B cell (primary cell): ENCODE measurements at regions not wholly inside any gene's neighbourhood (a gene's known extent, or its start where the extent isn't known, plus 50 kb on each side); places are given as distances from the start of the nearest gene placed in this dataset.

Experiments used
- ATAC-seq: fragments of 200-7000 bp; cut with Tn5 transposase; one replicate; pipeline ENCODE4 v1.10.0; 2021; ENCODE audit warnings: low read depth, mild to moderate bottlenecking, moderate number of reproducible peaks, moderate library complexity
- CTCF ChIA-PET: fragments of 350-600 bp; sonication (Branson Sonifier 250); formaldehyde crosslinking; loops from one replicate; lab custom pipeline; 2021; ENCODE audit warnings: antibody characterized with exemption, inconsistent platforms; lab: Charles Lee
- POLR2A ChIA-PET: fragments of 350-600 bp; sonication (Branson Sonifier 250); formaldehyde crosslinking; loops from one replicate; lab custom pipeline; 2021; ENCODE audit warnings: antibody characterized with exemption; lab: Charles Lee
- DNase-seq: peaks from one replicate; pipeline ENCODE4 v3.0.0; 2013
- H2AFZ ChIP-seq: 2 replicates; pipeline ENCODE4 v1.6.1; 2012; ENCODE audit warnings: mild to moderate bottlenecking, low read depth, low read length; ENCODE audit not compliant: insufficient read depth, poor library complexity, severe bottlenecking
- H3K27ac ChIP-seq, 2 donors: 1 replicate in 1 of 2; 2 replicates in 1 of 2; pipeline ENCODE4 v1.5.1; 2012 to 2013; ENCODE audit warnings: low read length in 2 of 2, mild to moderate bottlenecking in 2 of 2, moderate library complexity in 1 of 2
- H3K27me3 ChIP-seq, 4 experiments: fragments of 200-600 bp in 1 of 4; sonication (generic) in 1 of 4; replicated peaks in 1 of 4; 1 replicate in 2 of 4; 2 replicates in 2 of 4; pipeline versions ENCODE4 v1.6.1 to v1.7.0; 2013 to 2016; ENCODE audit warnings: low read length in 3 of 4, mild to moderate bottlenecking in 2 of 4, mixed read lengths in 1 of 4, moderate library complexity in 1 of 4; ENCODE audit not compliant: insufficient read depth in 4 of 4, control insufficient read depth in 3 of 4; ENCODE audit errors: control extremely low read depth in 1 of 4
- H3K36me3 ChIP-seq, 2 experiments: replicated peaks in 1 of 2; 1 replicate in 1 of 2; 2 replicates in 1 of 2; pipeline versions ENCODE4 v1.6.1 to v1.7.1; 2013; ENCODE audit warnings: low read length in 1 of 2; ENCODE audit not compliant: insufficient read depth in 2 of 2, control insufficient read depth in 1 of 2; ENCODE audit errors: control extremely low read depth in 1 of 2, extremely low read depth in 1 of 2
- H3K4me1 ChIP-seq, 2 donors: fragments of 200-600 bp in 1 of 2; sonication (generic) in 1 of 2; 1 replicate in 1 of 2; 2 replicates in 1 of 2; pipeline versions ENCODE4 v1.5.1 to v1.6.1; 2013 to 2017; ENCODE audit warnings: low read length in 2 of 2; ENCODE audit not compliant: control insufficient read depth in 2 of 2, insufficient read depth in 2 of 2
- H3K4me2 ChIP-seq: replicated peaks from 2 replicates; pipeline ENCODE3; 2012; ENCODE audit warnings: mild to moderate bottlenecking, low read depth, low read length; ENCODE audit not compliant: poor library complexity, severe bottlenecking
- H3K4me3 ChIP-seq, 5 experiments: fragments of 200-600 bp in 1 of 5; sonication (generic) in 1 of 5; 1 replicate in 3 of 5; 2 replicates in 2 of 5; pipeline versions ENCODE4 v1.5.1 to v1.7.0; 2011 to 2016; ENCODE audit warnings: low read length in 4 of 5, mild to moderate bottlenecking in 4 of 5, low read depth in 2 of 5, control low read depth in 1 of 5, moderate library complexity in 1 of 5; ENCODE audit not compliant: insufficient read depth in 1 of 5; ENCODE audit errors: control extremely low read depth in 1 of 5, extremely low read depth in 1 of 5
- H3K79me2 ChIP-seq: fragments of 200-600 bp; sonication (generic); one replicate; pipeline ENCODE4 v1.6.0; 2016; ENCODE audit warnings: low read length; ENCODE audit not compliant: control insufficient read depth, insufficient read depth
- H3K9ac ChIP-seq: fragments of 200-600 bp; sonication (generic); 2 replicates; pipeline ENCODE4 v1.6.1; 2017; ENCODE audit warnings: mild to moderate bottlenecking, low read length, moderate library complexity
- H3K9me3 ChIP-seq, 3 donors: one replicate each; pipeline versions ENCODE4 v1.6.1 to v1.7.1; 2013; ENCODE audit warnings: low read length in 2 of 3; ENCODE audit not compliant: control insufficient read depth in 2 of 3, insufficient read depth in 1 of 3; ENCODE audit errors: control extremely low read depth in 1 of 3
- H4K20me1 ChIP-seq: 2 replicates; pipeline ENCODE4 v1.6.0; 2012; ENCODE audit warnings: mild to moderate bottlenecking, low read length; ENCODE audit not compliant: insufficient read depth, control insufficient read depth, poor library complexity, severe bottlenecking
- H3K27ac Mint-ChIP-seq: one replicate; pipeline ENCODE4 v1.8.0; 2021; ENCODE audit warnings: mixed read lengths
- H3K27me3 Mint-ChIP-seq: one replicate; pipeline ENCODE4 v1.8.0; 2021; ENCODE audit warnings: mixed read lengths
- H3K4me1 Mint-ChIP-seq: one replicate; pipeline ENCODE4 v1.8.0; 2021; ENCODE audit warnings: mixed read lengths
- H3K4me3 Mint-ChIP-seq: one replicate; pipeline ENCODE4 v1.8.0; 2021; ENCODE audit warnings: mixed read lengths
- H3K9me3 Mint-ChIP-seq: one replicate; pipeline ENCODE4 v1.8.0; 2022; ENCODE audit warnings: mixed read lengths; ENCODE audit not compliant: insufficient read depth
- EZH2 ChIP-seq: IDR thresholded peaks from 2 replicates; pipeline ENCODE4 v1.6.1; 2012; ENCODE audit warnings: borderline replicate concordance, low read depth, mild to moderate bottlenecking, moderate library complexity, low read length; ENCODE audit not compliant: insufficient read depth, poor library complexity, severe bottlenecking
- whole genome bisulfite sequencing: methylation state at CpG from one replicate; pipeline ENCODE4 v1.1.5; 2013; ENCODE audit warnings: missing lambda C conversion rate; ENCODE audit not compliant: insufficient coverage; 5-methylcytosine and 5-hydroxymethylcytosine counted together
- intact Hi-C: fragments of 100-400 bp; cut with micrococcal nuclease; formaldehyde crosslinking; loops from one replicate; pipeline ENCODE4 v1.10.0; 2022
- TF ChIP-seq, protein P1 (sequence below): fragments of 200-600 bp; IDR thresholded peaks from one replicate; pipeline ENCODE4 v1.8.0; 2022; ENCODE audit warnings: antibody characterized with exemption, mild to moderate bottlenecking

DNA sequence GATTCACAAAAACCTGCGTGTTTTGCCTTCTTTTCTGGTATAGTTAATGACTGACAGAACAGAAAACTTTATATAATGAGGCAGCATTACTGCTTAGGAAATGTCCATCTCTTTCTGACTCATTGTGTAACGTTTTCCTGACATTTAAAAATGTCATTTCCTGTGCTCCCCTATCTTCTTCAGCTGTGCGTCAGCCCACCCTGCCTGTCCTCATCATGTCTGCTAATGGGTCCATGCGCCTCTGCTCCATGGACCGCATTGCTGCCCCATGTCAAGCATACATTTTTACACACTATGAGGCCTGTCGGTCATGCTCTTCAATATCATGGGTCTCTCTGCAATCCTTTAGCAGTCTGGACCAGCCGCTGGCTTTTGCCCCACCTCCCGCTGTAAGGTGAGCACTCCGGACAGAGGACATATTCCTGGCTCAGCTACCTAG is 234.3 kb downstream of the CDCA7 start:
- Histone ChIP-seq H3K79me2 (no peaks in the 10 kb centered on the region), H3K27me3 (peaks cover 0 to 6% (median 0%) of the 10 kb centered on the region in 4 experiments), H3K4me1 (no peaks in the 10 kb centered on the region), H4K20me1 (no peaks in the 10 kb centered on the region), H3K4me2 (no peak overlapping the region), H2AFZ (no peak overlapping the region), H3K9ac (no peak overlapping the region), H3K4me3 (no peak overlapping the region), H3K36me3 (no peaks in the 10 kb centered on the region), H3K9me3 (peaks cover 0 to 8% (median 4%) of the 10 kb centered on the region in 3 donors), H3K27ac (no peak overlapping the region)
- Mint-ChIP-seq H3K27ac (no peak overlapping the region), H3K4me3 (no peak overlapping the region), H3K4me1 (no peaks in the 10 kb centered on the region), H3K27me3 (peaks cover 28% of the 10 kb centered on the region), H3K9me3 (peaks cover 5% of the 10 kb centered on the region)
- 83% methylated on average over 8 of the region's 9 CpGs for WGBS
- intact Hi-C loops: no loop called here
- ChIA-PET CTCF (no interaction called here), POLR2A (no interaction called here)
- no peak for TF ChIP-seq EZH2
- TF ChIP-seq, protein P1, sequence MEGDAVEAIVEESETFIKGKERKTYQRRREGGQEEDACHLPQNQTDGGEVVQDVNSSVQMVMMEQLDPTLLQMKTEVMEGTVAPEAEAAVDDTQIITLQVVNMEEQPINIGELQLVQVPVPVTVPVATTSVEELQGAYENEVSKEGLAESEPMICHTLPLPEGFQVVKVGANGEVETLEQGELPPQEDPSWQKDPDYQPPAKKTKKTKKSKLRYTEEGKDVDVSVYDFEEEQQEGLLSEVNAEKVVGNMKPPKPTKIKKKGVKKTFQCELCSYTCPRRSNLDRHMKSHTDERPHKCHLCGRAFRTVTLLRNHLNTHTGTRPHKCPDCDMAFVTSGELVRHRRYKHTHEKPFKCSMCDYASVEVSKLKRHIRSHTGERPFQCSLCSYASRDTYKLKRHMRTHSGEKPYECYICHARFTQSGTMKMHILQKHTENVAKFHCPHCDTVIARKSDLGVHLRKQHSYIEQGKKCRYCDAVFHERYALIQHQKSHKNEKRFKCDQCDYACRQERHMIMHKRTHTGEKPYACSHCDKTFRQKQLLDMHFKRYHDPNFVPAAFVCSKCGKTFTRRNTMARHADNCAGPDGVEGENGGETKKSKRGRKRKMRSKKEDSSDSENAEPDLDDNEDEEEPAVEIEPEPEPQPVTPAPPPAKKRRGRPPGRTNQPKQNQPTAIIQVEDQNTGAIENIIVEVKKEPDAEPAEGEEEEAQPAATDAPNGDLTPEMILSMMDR: no peak
- ATAC-seq: no peak
- no peak for DNase-seq

DNA sequence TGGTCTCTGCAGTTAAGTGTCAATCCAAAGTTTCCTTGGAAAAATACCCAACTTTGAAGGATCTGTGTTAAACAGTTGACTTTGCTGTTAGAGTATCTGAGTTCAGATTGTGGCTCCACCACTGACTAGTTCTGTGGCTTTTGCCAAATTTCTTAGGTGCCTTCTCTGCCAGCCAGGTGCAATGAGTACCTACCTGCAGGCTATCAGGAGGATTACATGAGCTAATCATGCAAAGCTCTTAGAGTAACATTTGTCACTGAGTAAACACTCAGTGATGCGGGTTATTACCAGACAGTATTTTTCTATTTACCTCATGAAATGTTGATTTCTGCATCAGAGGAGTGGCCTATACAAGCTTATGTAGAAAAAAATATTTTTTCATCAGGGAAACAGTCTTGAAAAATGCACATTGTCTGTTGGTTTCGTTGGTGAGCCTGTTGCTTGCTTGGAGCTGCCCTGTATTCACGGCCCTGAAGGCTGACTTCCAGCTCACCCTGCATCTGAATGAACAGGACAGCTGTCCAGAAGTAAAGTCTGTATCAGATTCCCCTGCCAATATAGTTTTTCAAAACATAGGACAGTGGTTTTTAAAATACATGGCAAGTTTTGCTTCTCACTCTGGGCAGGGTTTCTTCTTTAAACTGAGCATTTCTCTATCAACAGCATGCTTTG is 235.1 kb downstream of the CDCA7 start:
- H3K4me2 ChIP-seq: no peak overlapping the region

More for the DNA sequence above, 235.1 kb downstream of the CDCA7 start:
- POLR2A ChIA-PET: no interaction called here
- CTCF ChIA-PET: no interaction called here
- Mint-ChIP-seq H3K4me3 (no peak overlapping the region), H3K9me3 (peaks cover 5% of the 10 kb centered on the region), H3K27ac (no peak overlapping the region), H3K4me1 (no peaks in the 10 kb centered on the region), H3K27me3 (peaks cover 30% of the 10 kb centered on the region)
- Histone ChIP-seq H3K9ac (no peak overlapping the region), H3K27ac (no peak overlapping the region), H3K36me3 (no peaks in the 10 kb centered on the region), H3K9me3 (peaks cover 0 to 8% (median 4%) of the 10 kb centered on the region in 3 donors), H3K27me3 (peaks cover 0 to 9% (median 0%) of the 10 kb centered on the region in 4 experiments), H2AFZ (no peak overlapping the region), H3K79me2 (no peaks in the 10 kb centered on the region), H3K4me1 (no peaks in the 10 kb centered on the region), H3K4me3 (no peak overlapping the region), H4K20me1 (no peaks in the 10 kb centered on the region)
- WGBS: 83% methylated on average over 2 of the region's 3 CpGs
- intact Hi-C loops: no loop called here
- no peak for ATAC-seq
- no peak for TF ChIP-seq EZH2
- TF ChIP-seq, protein P1: no peak
- DNase-seq: no peak
